ENCODE measurements at regions not wholly inside any gene's neighbourhood (a gene's known extent, or its start where the extent isn't known, plus 50 kb on each side); places are given as distances from the start of the nearest gene placed in this dataset.

GRCh38 chr2:128445523-128445900, 126.8 kb upstream of the HS6ST1 start:
- DNase-seq (ENCODE audit: low spot score) (no peak), ATAC-seq (no peak)
- H3K36me3 Mint-ChIP-seq = no peaks in the 10 kb centered on the region
- TF ChIP-seq GRHL2 (CRISPR knock-in tag; IDR thresholded peaks at IDR 0.05; ENCODE audit: insufficient replicate concordance, severe bottlenecking) (no peak), MXD4 (CRISPR knock-in tag; IDR thresholded peaks at IDR 0.05; ENCODE audit: borderline replicate concordance) (no peak), CREM (CRISPR knock-in tag; IDR thresholded peaks at IDR 0.05) (no peak), ZNF671 (CRISPR knock-in tag; IDR thresholded peaks at IDR 0.05) (no peak), FOXJ3 (CRISPR knock-in tag; IDR thresholded peaks at IDR 0.05; ENCODE audit: borderline replicate concordance) (no peak), E2F5 (CRISPR knock-in tag; IDR thresholded peaks at IDR 0.05) (no peak), ZNF281 (CRISPR knock-in tag; IDR thresholded peaks at IDR 0.05) (no peak), AR (CRISPR knock-in tag; IDR thresholded peaks at IDR 0.05) (no peak), ZNF138 (CRISPR knock-in tag; conservative IDR thresholded peaks at IDR 0.05) (no peak)
- POLR2A ChIA-PET = interaction anchor here (0.6 to 1.0 kb wide), 2 partner anchors 144 to 193 kb away, joined by 3 to 6 read pairs; no protein-coding TSS in a partner anchor
- no peak overlapping the region for H3K4me3 Mint-ChIP-seq
- CTCF ChIA-PET = interaction anchor here (1.1 kb wide), 1 partner anchor 24 kb away, joined by 4 read pairs; no protein-coding TSS in a partner anchor
- H3K27ac Mint-ChIP-seq = no peak overlapping the region
- H3K9me3 Mint-ChIP-seq = no peaks in the 10 kb centered on the region
- H3K4me1 Mint-ChIP-seq = peaks cover 25% of the 10 kb centered on the region
- no peaks in the 10 kb centered on the region for H3K27me3 Mint-ChIP-seq (ENCODE audit: low read depth)

- H3K27ac Mint-ChIP-seq = no peak overlapping the region
- peaks cover 25% of the 10 kb centered on the region for H3K4me1 Mint-ChIP-seq
- H3K36me3 Mint-ChIP-seq = no peaks in the 10 kb centered on the region
- H3K9me3 Mint-ChIP-seq = no peaks in the 10 kb centered on the region
- no peak for DNase-seq (ENCODE audit: low spot score)
- H3K4me3 Mint-ChIP-seq = no peak overlapping the region
- ATAC-seq = no peak
- no peaks in the 10 kb centered on the region for H3K27me3 Mint-ChIP-seq (ENCODE audit: low read depth)
- CTCF ChIA-PET = interaction anchor here (1.1 kb wide), 1 partner anchor 23 kb away, joined by 4 read pairs; no protein-coding TSS in a partner anchor
- POLR2A ChIA-PET = interaction anchor here (0.6 to 1.0 kb wide), 2 partner anchors 143 to 192 kb away, joined by 3 to 6 read pairs; no protein-coding TSS in a partner anchor
- no peak for TF ChIP-seq RORB (CRISPR knock-in tag; IDR thresholded peaks at IDR 0.05)
- TF ChIP-seq PRDM15 (CRISPR knock-in tag; IDR thresholded peaks at IDR 0.05) = no peak
- no peak for TF ChIP-seq NFATC4 (CRISPR knock-in tag; IDR thresholded peaks at IDR 0.05)
- no peak for TF ChIP-seq NR3C1 (CRISPR knock-in tag; conservative IDR thresholded peaks at IDR 0.05; ENCODE audit: low read depth)
- TF ChIP-seq CTCF (IDR thresholded peaks at IDR 0.05) = no peak
- no peak for TF ChIP-seq KAT7 (CRISPR knock-in tag; IDR thresholded peaks at IDR 0.05; ENCODE audit: borderline replicate concordance)
- no peak for TF ChIP-seq USF2 (CRISPR knock-in tag; IDR thresholded peaks at IDR 0.05)
- no peak for TF ChIP-seq FOXK1 (CRISPR knock-in tag; IDR thresholded peaks at IDR 0.05)
- no peak for TF ChIP-seq MLX (CRISPR knock-in tag; IDR thresholded peaks at IDR 0.05)
Measured at GRCh38 chr2:128446049-128446873, 127.6 kb upstream of the HS6ST1 start.
